ENCODE measurements at regions not wholly inside any gene's neighbourhood (a gene's known extent, or its start where the extent isn't known, plus 50 kb on each side); places are given as distances from the start of the nearest gene placed in this dataset.

- TF ChIP-seq CTCF (IDR thresholded peaks at IDR 0.05; ENCODE audit: low read depth, low read length, poor library complexity, severe bottlenecking) (no peak), EZH2phosphoT487 (IDR thresholded peaks at IDR 0.05; ENCODE audit: borderline replicate concordance, low read length) (no peak)
These were observed 360.6 kb downstream of the BRD1 start for GRCh38 chr22:49466878-49467595.
